Astrocyte of the cerebellum (primary cell): ENCODE measurements at regions not wholly inside any gene's neighbourhood (a gene's known extent, or its start where the extent isn't known, plus 50 kb on each side); places are given as distances from the start of the nearest gene placed in this dataset.
A peak's percentile ranks its signal among the peaks of the same experiment; 100 is the strongest.

Source experiments
- DNase-seq: peaks from one replicate; pipeline ENCODE4 v3.0.0-alpha.2; 2011; ENCODE audit warnings: low read depth
- H3K4me3 ChIP-seq: 2 replicates; pipeline ENCODE4 v1.5.1; 2011; ENCODE audit warnings: mild to moderate bottlenecking, low read depth, low read length, moderate library complexity
- CTCF ChIP-seq: IDR thresholded peaks from 2 replicates; pipeline ENCODE4 v1.5.1; 2012; ENCODE audit warnings: low read length, low read depth, moderate library complexity, mild to moderate bottlenecking; ENCODE audit errors: missing control alignments
- in situ Hi-C: cut with HindIII; loops from 2 replicates; pipeline ENCODE4 v1.10.0; 2017; ENCODE audit warnings: low sequenced_read_pairs

GRCh38 chr5:9894571-9895301 is 264.6 kb upstream of the TAS2R1 start:
- H3K4me3 ChIP-seq, result no peak overlapping the region
- no peak for TF ChIP-seq CTCF
- DNase-seq, result no peak
- in situ Hi-C loops, result no loop called here

GRCh38 chr5:9892696-9893095 is 262.5 kb upstream of the TAS2R1 start:
- in situ Hi-C loops, result no loop called here
- DNase-seq, result no peak
- no peak for TF ChIP-seq CTCF
- H3K4me3 ChIP-seq, result no peak overlapping the region

GRCh38 chr5:9889511-9889910 is 259.4 kb upstream of the TAS2R1 start:
- DNase-seq, result no peak
- no peak overlapping the region for H3K4me3 ChIP-seq
- in situ Hi-C loops, result no loop called here
- no peak for TF ChIP-seq CTCF

GRCh38 chr5:9888501-9888901 is 258.4 kb upstream of the TAS2R1 start:
- peak; percentile 37 for DNase-seq
- no peak for TF ChIP-seq CTCF
- in situ Hi-C loops, result no loop called here
- H3K4me3 ChIP-seq, result no peak overlapping the region

GRCh38 chr5:9885164-9885563 is 255.0 kb upstream of the TAS2R1 start:
- TF ChIP-seq CTCF, result no peak
- no peak for DNase-seq
- in situ Hi-C loops, result no loop called here
- no peak overlapping the region for H3K4me3 ChIP-seq

- H3K4me3 ChIP-seq, result no peak overlapping the region
- no peak for DNase-seq
- TF ChIP-seq CTCF, result no peak
- in situ Hi-C loops, result no loop called here
Measured at GRCh38 chr5:9878206-9878605, 248.1 kb upstream of the TAS2R1 start.
